Activated naive CD8-positive, alpha-beta T cell treated with anti-CD3 and anti-CD28 coated beads for 36 hours (primary cell): ENCODE measurements at regions not wholly inside any gene's neighbourhood (a gene's known extent, or its start where the extent isn't known, plus 50 kb on each side); places are given as distances from the start of the nearest gene placed in this dataset.

Experiments used
- DNase-seq: peaks from one replicate; pipeline ENCODE4 v3.0.0; 2021
- H3K27ac Mint-ChIP-seq: one replicate; pipeline ENCODE4 v1.8.0; 2022; ENCODE audit warnings: mild to moderate bottlenecking, moderate library complexity, mixed read lengths
- H3K27me3 Mint-ChIP-seq: one replicate; pipeline ENCODE4 v1.8.0; 2022; ENCODE audit warnings: mild to moderate bottlenecking, mixed read lengths
- H3K36me3 Mint-ChIP-seq: one replicate; pipeline ENCODE4 v1.8.0; 2021; ENCODE audit warnings: mild to moderate bottlenecking, mixed read lengths
- H3K4me1 Mint-ChIP-seq: one replicate; pipeline ENCODE4 v1.8.0; 2021; ENCODE audit warnings: mixed read lengths
- H3K4me3 Mint-ChIP-seq: one replicate; pipeline ENCODE4 v1.8.0; 2022; ENCODE audit warnings: mild to moderate bottlenecking, moderate library complexity, mixed read lengths
- H3K9me3 Mint-ChIP-seq: one replicate; pipeline ENCODE4 v1.8.0; 2022; ENCODE audit warnings: mixed read lengths

DNA sequence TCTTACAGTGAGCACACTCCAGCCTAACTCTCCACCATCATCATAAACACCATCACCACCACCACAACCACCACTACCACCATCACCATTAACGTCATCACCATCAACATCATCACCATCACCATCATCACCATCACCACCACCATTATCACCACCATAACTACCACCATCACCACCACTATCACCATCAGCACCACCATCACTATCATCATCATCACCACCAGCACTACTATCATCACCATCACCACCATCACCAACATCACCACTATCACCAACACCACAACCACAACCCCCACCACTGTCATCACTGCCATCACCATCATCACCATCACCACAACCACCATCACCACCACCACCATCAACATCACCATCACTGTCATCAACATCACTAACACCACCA is 279.0 kb upstream of the TCERG1L start:
- Mint-ChIP-seq H3K36me3 (no peaks in the 10 kb centered on the region), H3K4me3 (no peak overlapping the region), H3K27ac (no peak overlapping the region), H3K9me3 (peaks cover 2% of the 10 kb centered on the region), H3K4me1 (no peaks in the 10 kb centered on the region), H3K27me3 (peaks cover 12% of the 10 kb centered on the region)
- DNase-seq = no peak

- no peaks in the 10 kb centered on the region for H3K36me3 Mint-ChIP-seq
- no peak for DNase-seq
- H3K27me3 Mint-ChIP-seq = peaks cover 4% of the 10 kb centered on the region
- no peak overlapping the region for H3K4me3 Mint-ChIP-seq
- H3K4me1 Mint-ChIP-seq = no peaks in the 10 kb centered on the region
- H3K9me3 Mint-ChIP-seq = peaks cover 2% of the 10 kb centered on the region
- H3K27ac Mint-ChIP-seq = no peak overlapping the region
Observed at GRCh38 chr10:131591936-131592335, 280.4 kb upstream of the TCERG1L start.

DNA sequence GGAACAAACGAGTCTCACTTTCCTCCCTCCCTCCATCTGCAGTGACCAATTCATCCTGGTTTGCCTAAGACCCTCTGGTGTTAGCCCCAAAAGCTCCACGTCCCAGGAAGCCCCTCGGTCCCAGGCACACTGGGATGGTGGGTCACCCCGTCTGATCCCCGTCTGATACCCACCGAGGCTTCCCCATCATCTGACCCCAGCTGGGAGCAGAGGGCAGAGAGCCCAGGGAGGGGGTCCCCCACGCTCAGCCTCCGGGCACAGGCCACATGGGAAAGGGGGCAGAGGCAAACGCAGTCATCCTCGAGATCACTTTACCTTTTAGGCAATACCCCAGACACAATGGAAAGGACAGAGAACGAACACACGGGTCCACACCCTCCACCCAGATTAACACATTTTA is 291.6 kb upstream of the PPP2R2D start:
- no peak for DNase-seq
- H3K27ac Mint-ChIP-seq = no peak overlapping the region
- no peaks in the 10 kb centered on the region for H3K4me1 Mint-ChIP-seq
- peaks cover 11% of the 10 kb centered on the region for H3K9me3 Mint-ChIP-seq
- H3K27me3 Mint-ChIP-seq = peaks cover 13% of the 10 kb centered on the region
- H3K4me3 Mint-ChIP-seq = no peak overlapping the region
- H3K36me3 Mint-ChIP-seq = no peaks in the 10 kb centered on the region

- no peak overlapping the region for H3K27ac Mint-ChIP-seq
- H3K27me3 Mint-ChIP-seq = peaks cover 27% of the 10 kb centered on the region
- no peak overlapping the region for H3K4me3 Mint-ChIP-seq
- H3K36me3 Mint-ChIP-seq = no peaks in the 10 kb centered on the region
- no peak for DNase-seq
- no peaks in the 10 kb centered on the region for H3K4me1 Mint-ChIP-seq
- H3K9me3 Mint-ChIP-seq = no peaks in the 10 kb centered on the region
Observed at GRCh38 chr10:131615150-131615549, 285.7 kb upstream of the PPP2R2D start.

DNA sequence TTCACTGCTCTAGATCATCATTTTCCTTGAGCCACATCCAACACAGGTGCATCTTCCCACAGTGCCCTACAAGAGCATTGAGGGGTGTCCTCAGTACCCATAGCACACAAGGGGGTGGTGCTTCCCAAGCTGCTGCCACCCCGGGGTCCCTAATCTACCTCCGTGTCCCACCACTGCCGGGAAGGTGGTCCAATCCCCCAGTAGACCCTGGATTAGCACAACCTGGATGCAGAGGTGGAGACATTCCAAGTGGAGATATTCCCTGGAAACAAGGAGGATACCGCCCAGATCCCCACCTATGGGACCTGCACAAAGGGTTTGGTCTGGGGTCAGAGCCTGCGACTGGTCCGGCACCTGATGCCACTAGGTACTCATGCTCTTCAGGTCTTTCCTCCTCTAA is 284.8 kb upstream of the PPP2R2D start:
- no peaks in the 10 kb centered on the region for H3K36me3 Mint-ChIP-seq
- peaks cover 27% of the 10 kb centered on the region for H3K27me3 Mint-ChIP-seq
- no peak overlapping the region for H3K27ac Mint-ChIP-seq
- H3K9me3 Mint-ChIP-seq = no peaks in the 10 kb centered on the region
- DNase-seq = no peak
- no peak overlapping the region for H3K4me3 Mint-ChIP-seq
- no peaks in the 10 kb centered on the region for H3K4me1 Mint-ChIP-seq

DNA sequence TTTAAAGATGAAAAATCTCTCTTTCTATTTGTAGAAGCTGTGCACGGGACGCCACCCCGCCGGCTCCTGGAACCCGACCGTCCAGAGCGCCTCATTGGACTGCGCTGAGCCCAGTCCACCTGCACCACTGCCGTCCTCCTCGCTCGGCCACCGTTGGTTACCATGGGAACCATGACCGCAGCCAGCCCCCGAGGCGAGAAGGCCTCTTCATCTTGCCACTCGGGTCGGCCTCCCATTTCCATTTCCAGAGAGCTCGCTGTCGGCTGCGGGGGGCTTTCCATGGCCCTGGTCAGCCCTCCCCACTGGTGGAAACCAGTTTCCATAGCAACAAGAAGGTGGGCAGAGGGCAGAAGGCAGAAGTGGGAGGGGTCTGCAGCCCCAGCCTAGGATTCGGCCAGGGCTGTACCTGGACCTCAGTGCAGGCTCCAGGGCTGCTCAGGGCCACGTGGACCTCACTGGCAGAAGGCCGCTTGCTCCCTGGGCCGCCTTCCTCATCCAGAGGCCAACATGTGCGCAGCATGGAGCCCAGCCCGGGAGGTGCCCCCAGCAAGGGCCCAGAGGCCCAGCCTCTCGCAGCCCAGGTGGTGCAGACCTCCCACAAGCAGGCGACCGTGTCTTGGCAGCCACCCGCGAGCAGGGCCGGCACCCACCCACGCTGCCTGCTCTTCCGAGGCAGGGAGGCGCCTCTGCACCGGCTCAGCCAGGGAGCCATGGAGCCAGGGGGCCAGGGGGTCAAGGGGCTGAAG is 283.5 kb upstream of the PPP2R2D start:
- no peaks in the 10 kb centered on the region for H3K36me3 Mint-ChIP-seq
- DNase-seq = no peak
- no peak overlapping the region for H3K4me3 Mint-ChIP-seq
- H3K4me1 Mint-ChIP-seq = no peaks in the 10 kb centered on the region
- no peak overlapping the region for H3K27ac Mint-ChIP-seq
- no peaks in the 10 kb centered on the region for H3K9me3 Mint-ChIP-seq
- peaks cover 27% of the 10 kb centered on the region for H3K27me3 Mint-ChIP-seq

DNA sequence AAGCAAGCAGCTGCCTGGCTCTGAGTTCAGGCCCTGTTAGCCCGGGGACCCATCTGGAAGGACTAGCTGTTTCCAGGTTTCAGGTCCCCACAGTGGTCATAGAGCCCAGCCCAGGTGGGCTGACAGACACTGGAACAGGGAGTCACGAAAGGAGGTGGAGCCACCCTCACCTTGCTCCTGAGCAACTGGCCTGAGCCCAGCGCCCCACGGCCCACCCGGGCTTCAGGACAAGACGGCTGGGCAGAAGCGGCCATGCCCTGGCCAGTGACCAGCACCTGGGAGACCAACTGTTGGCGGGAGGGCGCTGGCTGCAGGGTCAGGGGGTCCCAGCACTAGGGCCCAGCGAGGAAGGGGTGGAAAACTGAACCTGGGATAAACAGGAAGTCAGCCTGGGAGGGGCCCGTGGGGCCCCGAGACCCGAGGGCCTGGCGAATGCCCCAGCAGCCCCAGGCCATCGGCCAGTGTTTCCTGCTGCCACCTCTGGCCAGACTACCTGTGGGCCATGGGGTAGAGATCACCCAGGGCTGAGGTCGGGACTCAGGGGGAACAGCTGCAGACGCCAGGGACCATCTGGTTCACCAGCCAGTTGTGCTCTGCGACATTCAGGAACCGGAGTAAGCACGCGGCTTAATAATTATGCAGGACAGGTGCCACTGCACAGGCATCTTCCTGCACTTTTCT is 282.1 kb upstream of the PPP2R2D start:
- Mint-ChIP-seq H3K27ac (no peak overlapping the region), H3K27me3 (peaks cover 18% of the 10 kb centered on the region), H3K9me3 (no peaks in the 10 kb centered on the region), H3K36me3 (no peaks in the 10 kb centered on the region), H3K4me3 (no peak overlapping the region), H3K4me1 (no peaks in the 10 kb centered on the region)
- DNase-seq = no peak

GRCh38 chr10:131620314-131620713 is 280.5 kb upstream of the PPP2R2D start:
- Mint-ChIP-seq H3K9me3 (no peaks in the 10 kb centered on the region), H3K4me1 (no peaks in the 10 kb centered on the region), H3K27ac (no peak overlapping the region), H3K27me3 (peaks cover 8% of the 10 kb centered on the region), H3K4me3 (no peak overlapping the region), H3K36me3 (no peaks in the 10 kb centered on the region)
- no peak for DNase-seq

DNA sequence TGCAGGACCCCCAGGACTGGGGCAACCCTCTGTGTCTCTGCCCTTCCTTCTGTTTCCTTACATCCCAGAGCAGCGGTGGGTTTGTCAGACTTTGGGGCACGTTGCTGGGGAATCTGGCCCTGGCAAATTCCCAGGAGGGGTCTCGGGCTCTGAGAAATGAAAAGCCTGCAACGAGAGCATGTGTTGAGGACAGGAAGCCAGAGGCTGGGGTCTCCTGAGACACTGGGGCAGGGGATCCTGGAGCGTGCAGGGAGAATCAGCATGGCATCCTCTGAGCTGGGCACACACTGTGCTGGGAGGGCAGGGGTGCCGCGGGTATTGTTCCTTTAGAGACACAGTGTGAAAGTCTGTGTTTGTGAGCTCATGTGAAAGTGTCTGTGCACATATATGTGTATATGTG is 279.9 kb upstream of the PPP2R2D start:
- H3K27ac Mint-ChIP-seq = no peak overlapping the region
- no peak overlapping the region for H3K4me3 Mint-ChIP-seq
- H3K9me3 Mint-ChIP-seq = no peaks in the 10 kb centered on the region
- no peaks in the 10 kb centered on the region for H3K36me3 Mint-ChIP-seq
- H3K4me1 Mint-ChIP-seq = no peaks in the 10 kb centered on the region
- peaks cover 8% of the 10 kb centered on the region for H3K27me3 Mint-ChIP-seq
- no peak for DNase-seq

DNA sequence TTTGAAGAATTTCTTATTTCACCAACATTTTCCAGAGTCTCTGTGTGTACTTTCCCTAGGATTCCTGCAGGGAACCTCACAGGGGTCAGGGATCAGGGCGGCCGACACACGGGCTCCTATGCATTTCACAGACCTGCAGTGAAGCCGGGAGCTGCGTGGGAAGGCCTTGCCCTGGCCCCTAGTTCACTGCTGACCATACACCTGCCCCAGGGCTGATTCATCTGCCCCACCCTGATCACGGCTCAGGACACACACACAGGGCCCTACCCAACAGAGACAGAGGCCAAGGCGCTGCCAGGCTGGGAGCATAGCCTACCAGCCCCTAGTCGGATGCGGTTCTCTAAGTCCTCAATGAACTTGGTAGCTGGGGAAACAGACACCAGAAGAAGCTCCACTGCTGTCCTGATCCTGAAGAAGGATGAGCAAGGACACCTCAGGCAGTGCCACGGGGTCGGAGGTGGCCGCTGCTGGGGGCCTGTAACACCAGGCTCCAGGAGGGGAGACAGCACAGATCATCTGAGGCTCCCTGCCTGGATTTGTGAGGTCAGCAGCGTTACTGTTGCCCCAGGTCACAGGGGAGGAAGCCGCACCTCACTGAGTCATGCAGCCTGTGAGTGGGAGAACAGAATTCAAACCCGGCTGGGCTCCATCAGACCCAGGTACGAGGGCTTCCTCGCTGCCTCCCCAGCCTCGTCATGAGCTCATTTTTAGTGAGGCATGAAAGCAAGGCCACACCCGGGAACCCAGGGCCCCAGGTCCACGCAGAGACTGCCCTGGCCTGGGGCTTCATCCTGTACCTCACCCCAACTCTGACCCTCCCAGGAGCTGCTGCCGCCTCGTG is 278.8 kb upstream of the PPP2R2D start:
- H3K4me1 Mint-ChIP-seq = no peaks in the 10 kb centered on the region
- DNase-seq = no peak
- H3K4me3 Mint-ChIP-seq = no peak overlapping the region
- H3K36me3 Mint-ChIP-seq = no peaks in the 10 kb centered on the region
- H3K27me3 Mint-ChIP-seq = peaks cover 4% of the 10 kb centered on the region
- no peaks in the 10 kb centered on the region for H3K9me3 Mint-ChIP-seq
- no peak overlapping the region for H3K27ac Mint-ChIP-seq

- DNase-seq = no peak
- peaks cover 6% of the 10 kb centered on the region for H3K9me3 Mint-ChIP-seq
- no peak overlapping the region for H3K4me3 Mint-ChIP-seq
- no peaks in the 10 kb centered on the region for H3K27me3 Mint-ChIP-seq
- no peak overlapping the region for H3K27ac Mint-ChIP-seq
- H3K36me3 Mint-ChIP-seq = no peaks in the 10 kb centered on the region
- no peaks in the 10 kb centered on the region for H3K4me1 Mint-ChIP-seq
Observed at GRCh38 chr10:131625041-131625440, 275.8 kb upstream of the PPP2R2D start.

- H3K27ac Mint-ChIP-seq = no peak overlapping the region
- H3K9me3 Mint-ChIP-seq = peaks cover 6% of the 10 kb centered on the region
- no peaks in the 10 kb centered on the region for H3K36me3 Mint-ChIP-seq
- H3K4me3 Mint-ChIP-seq = no peak overlapping the region
- H3K4me1 Mint-ChIP-seq = no peaks in the 10 kb centered on the region
- DNase-seq = no peak
- no peaks in the 10 kb centered on the region for H3K27me3 Mint-ChIP-seq
Observed at GRCh38 chr10:131626274-131626673, 274.5 kb upstream of the PPP2R2D start.

GRCh38 chr10:131629026-131629770 is 271.6 kb upstream of the PPP2R2D start:
- no peak for DNase-seq
- Mint-ChIP-seq H3K9me3 (peaks cover 13% of the 10 kb centered on the region), H3K27ac (no peak overlapping the region), H3K27me3 (peaks cover 2% of the 10 kb centered on the region), H3K4me3 (no peak overlapping the region), H3K4me1 (no peaks in the 10 kb centered on the region), H3K36me3 (no peaks in the 10 kb centered on the region)

GRCh38 chr10:131630772-131631258 is 270.0 kb upstream of the PPP2R2D start:
- no peak for DNase-seq
- Mint-ChIP-seq H3K9me3 (peaks cover 14% of the 10 kb centered on the region), H3K4me3 (no peak overlapping the region), H3K27me3 (peaks cover 12% of the 10 kb centered on the region), H3K27ac (no peak overlapping the region), H3K4me1 (no peaks in the 10 kb centered on the region), H3K36me3 (no peaks in the 10 kb centered on the region)

GRCh38 chr10:131631619-131632018 is 269.2 kb upstream of the PPP2R2D start:
- DNase-seq = no peak
- Mint-ChIP-seq H3K4me1 (no peaks in the 10 kb centered on the region), H3K36me3 (no peaks in the 10 kb centered on the region)

More at GRCh38 chr10:131631619-131632018, 269.2 kb upstream of the PPP2R2D start:
- Mint-ChIP-seq H3K9me3 (peaks cover 15% of the 10 kb centered on the region), H3K4me3 (no peak overlapping the region), H3K27me3 (peaks cover 13% of the 10 kb centered on the region), H3K27ac (no peak overlapping the region)
